CD4-positive, alpha-beta T cell treated with Interferon gamma for 1 hour (primary cell): ENCODE measurements at regions not wholly inside any gene's neighbourhood (a gene's known extent, or its start where the extent isn't known, plus 50 kb on each side); places are given as distances from the start of the nearest gene placed in this dataset.
"Not testable (repeated sequence)": the region's sequence is repeated elsewhere in the genome, so short reads cannot be mapped to it uniquely, and the experiment has no call there.

Experiments used
- DNase-seq: peaks from one replicate; pipeline ENCODE4 v3.0.0-alpha.2; 2020

DNA sequence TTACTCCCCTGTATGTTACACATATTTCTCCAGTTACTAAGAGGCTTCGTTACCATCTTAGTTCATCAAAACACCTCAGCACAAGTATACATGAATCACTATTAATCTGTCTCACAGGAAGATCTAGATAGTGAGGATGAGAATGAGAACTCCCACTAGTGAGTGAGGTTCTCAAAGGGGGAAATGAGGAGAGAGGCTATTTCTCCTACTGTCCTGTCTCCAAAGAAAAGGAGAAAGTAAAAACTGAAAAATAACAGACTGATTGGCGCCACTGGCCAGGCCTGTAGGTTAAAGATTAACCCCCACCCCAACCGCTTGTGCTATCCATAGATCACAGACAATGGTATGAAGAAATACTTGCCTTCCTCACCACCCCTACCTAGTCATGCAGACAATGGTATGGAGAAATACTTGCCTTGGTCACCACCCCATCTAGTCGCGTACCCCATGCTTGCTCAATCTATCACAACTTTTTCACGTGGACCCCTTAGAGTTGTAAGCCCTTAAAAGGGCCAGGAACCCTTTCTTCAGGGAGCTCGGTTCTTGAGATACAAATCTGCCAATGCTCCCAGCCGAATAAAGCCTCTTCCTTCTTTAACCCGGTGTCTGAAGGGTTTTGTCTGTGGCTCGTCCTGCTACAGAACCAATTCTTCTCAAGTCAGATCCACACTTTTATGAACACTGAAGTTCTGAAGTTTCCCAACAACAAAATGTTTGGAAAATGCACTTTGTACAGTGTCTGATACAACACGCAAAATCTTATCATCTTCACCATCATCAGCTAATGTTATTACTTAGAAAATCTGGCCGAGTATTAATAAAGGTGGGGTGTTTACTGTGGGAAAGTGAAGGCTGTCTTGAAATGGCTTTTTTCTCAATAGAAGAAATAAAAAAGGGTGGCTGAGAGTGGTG, 598.1 kb downstream of the UQCRFS1 start:
- no peak for DNase-seq

DNA sequence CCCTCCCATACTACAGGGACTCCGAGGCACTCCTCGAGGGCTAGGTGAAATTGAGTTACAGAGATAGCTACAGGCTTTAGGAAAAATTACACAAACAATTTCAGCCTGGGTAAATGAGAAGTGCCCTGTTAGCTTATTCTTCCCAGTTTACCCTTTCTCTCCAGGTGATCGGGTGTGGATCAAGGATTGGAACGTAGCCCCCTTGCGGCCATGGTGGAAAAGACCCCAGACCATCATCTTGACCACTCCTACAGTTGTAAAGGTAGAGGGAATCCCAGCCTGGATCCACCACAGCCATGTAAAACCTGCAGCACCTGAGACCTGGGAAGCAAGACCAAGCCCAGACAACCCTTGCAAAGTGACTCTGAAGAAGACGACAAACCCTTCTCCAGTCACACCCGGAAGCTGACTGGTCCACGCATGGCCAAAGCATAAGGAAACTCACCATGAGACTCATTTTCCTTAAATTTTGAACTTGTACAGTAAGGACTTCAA, 600.6 kb downstream of the UQCRFS1 start:
- no peak for DNase-seq

GRCh38 chr19:28611227-28611914, 601.6 kb downstream of the UQCRFS1 start:
- DNase-seq: not testable (repeated sequence)

DNA sequence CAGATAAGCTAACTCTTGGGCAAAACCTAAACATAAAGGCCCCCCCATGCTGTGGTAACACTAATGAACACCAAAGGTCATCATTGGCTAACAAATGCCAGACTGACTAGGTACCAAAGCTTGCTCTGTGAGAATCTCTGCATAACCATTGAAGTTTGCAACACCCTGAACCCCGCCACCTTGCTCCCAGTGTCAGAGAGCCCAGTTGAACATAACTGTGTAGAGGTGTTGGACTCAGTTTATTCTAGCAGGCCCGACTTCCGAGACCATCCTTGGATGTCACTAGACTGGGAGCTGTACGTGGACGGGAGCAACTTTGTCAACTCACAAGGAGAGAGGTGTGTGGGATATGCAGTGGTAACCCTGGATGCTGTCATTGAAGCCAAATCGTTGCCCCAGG, 602.2 kb downstream of the UQCRFS1 start:
- DNase-seq: no peak

- DNase-seq: no peak
Measured at GRCh38 chr19:28609944-28610343, 603.0 kb downstream of the UQCRFS1 start.

GRCh38 chr19:28609091-28609755, 603.7 kb downstream of the UQCRFS1 start:
- DNase-seq: no peak

- DNase-seq: no peak
Measured at GRCh38 chr19:28608292-28608691, 604.7 kb downstream of the UQCRFS1 start.

DNA sequence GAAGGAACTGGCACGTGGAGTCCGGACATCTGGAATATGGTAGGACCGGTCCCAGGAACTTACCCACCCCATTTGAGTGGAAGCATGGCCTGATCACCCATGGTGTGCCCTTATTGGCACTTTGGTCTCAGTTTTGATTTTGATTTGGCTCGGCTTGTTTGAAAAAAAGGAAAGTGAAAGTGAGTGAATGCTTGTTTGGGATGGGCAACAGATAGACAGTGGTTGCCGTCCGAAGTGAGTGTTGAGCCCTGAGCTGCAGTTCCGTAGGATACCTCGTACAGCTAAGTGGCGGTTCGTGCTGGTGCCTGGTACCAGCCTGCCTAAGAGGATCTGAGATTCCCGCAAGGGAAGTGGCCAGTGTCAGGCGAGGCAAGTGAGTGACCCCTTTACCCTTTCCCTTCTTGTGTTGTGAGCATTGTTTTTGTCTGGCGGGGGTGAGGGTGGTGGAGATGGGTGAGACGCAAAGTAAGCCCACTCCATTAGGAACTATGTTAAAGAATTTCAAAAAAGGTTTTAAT, 605.8 kb downstream of the UQCRFS1 start:
- DNase-seq: no peak

GRCh38 chr19:28606269-28607032, 606.5 kb downstream of the UQCRFS1 start:
- DNase-seq: no peak

DNA sequence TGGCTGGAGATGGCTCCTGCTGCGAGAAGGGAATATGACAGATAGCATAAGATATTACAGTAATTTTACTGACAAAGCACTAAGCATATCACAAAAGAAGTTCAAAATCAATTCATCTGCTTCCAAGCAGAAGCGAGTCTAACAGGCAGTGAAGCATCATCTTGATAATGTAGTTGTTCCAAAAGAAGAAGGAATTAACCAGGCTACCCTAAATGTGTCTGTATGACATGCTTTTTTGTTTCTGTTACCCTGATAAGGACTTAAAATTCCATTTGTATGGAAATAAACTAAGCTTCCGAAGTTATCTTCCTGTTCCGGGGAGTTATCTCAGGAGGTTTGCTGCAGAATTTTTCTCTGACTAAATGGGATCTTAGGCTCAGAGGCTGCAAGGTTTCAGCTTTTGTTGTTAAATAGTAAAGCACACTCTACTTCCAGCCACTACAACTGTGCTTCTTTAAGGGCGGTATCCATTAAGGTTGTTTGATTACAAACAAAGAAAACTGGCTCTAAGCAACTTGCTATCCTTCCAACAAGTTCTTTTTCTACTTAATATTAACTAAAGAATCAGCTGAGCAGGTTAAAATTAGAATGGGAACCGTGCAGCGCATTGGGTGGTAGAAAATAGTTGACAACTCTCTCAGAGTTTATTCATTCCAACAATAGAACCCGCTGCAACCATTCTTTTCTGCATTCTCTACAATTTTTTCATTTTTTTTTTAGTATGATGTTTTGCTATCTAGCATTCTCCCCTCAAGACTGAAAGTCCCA, 607.3 kb downstream of the UQCRFS1 start:
- DNase-seq: no peak

GRCh38 chr19:28603453-28603852, 609.5 kb downstream of the UQCRFS1 start:
- DNase-seq: no peak

DNA sequence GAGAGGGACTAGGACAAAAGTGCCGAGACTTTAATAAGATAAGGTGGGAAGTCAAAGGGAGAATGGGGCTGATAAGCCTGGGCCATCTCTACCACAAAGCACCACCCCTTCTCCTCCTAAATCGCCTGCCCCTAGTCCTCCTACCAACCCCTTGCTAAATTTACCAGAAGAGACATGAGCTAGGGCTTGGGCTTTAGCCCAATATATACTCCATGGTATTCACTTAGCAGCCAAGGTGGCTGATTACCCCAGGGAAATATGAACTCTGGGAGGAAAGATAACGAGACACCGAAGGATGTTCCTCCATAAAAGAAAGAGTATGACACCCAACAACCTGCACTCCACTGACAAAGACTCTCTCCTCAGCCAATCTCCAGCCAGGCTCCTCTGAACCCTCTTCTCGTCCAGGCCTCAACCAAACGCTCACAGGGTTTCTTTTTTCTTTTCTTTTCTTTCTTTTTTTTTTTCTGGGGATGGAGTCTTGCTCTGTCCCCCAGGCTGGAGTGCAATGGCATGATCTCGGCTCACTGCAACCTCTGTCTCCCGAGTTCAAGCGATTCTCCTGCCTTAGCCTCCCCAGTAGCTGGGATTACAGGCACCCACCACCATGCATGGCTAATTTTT, 610.2 kb downstream of the UQCRFS1 start:
- no peak for DNase-seq

- no peak for DNase-seq
Measured at GRCh38 chr19:28601723-28602440, 611.1 kb downstream of the UQCRFS1 start.

DNA sequence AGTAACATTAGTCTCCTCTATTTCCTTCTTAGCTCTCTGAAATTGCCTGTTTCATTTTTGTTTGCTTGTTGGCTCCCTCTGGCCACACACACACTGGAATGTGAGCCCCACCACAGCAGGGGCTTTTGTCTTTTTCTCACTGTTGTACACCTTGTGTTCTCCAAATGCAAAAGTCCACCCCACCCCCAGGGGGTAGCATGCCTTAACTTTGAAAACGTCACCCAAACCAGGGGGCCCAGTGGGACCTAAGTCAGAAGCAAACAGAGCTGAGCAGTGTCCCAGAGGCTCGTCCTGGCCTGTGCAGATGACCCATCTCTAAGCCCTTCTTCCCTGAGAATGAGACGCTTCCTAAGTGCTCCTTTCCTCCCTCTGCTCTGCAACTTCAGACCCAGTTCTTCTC, 614.1 kb downstream of the UQCRFS1 start:
- no peak for DNase-seq

DNA sequence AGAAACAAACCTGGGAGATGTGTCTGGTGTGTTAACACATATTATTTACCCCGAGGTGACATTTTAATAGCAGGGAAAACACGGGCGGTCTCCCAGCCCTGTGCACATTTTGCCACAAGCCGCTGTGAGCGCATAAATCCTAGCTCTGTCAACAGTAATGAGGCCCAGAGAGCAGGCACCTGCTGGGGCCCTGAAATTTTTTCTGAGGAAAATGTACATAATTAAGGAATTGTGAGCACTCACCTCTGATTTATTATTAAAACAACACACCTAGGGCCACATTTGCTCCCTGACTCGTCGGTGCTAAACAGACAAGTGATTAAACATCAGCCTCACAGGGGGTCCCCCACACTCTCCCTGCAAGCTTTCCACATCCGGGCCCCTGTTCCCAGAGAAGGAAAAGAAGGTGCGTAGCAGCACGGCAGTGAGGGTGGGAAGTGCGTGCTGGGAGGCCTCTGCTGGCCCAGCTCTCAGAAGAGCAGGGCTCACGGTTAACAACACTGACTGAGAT, 616.3 kb downstream of the UQCRFS1 start:
- DNase-seq: no peak

- DNase-seq: no peak
Measured at GRCh38 chr19:28595722-28596480, 617.0 kb downstream of the UQCRFS1 start.

GRCh38 chr19:28594737-28595136, 618.2 kb downstream of the UQCRFS1 start:
- no peak for DNase-seq

DNA sequence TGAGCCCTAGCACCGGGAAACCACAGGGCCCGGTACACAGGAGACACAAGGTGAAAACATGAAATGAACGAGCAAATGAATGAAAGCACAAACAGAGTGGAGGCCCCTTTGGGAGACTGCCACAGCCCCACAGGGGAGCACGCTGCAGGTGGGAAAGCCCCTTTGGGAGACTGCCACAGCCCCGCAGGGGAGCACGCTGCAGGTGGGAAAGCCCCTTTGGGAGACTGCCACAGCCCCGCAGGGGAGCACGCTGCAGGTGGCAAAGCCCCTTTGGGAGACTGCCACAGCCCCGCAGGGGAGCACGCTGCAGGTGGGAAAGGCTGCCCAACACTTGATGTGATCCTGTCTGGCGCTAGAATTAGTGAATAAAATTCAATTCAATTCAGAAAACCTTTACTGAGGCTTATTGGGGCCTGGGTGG, 623.0 kb downstream of the UQCRFS1 start:
- DNase-seq: not testable (repeated sequence)

DNA sequence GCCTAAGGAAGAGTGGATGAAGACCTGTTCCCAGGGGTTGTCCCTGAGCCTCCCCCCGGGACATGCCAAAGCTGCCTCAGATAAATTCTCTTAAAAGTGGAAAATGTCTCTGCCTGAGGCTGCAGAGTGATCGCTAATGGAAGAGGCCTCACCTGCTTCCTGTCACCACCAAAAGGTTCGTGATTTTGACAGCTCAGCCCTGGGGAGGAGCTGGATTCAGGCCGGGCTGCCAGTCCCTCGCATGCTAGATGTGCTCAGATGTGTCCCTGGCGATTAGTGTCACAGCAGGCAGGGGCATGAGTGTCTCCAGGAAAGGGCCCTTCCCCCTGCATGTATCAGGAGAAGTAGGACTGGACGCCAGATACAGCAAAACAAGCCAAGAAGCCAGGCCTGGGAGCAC, 626.5 kb downstream of the UQCRFS1 start:
- DNase-seq: no peak
